Mesenchymal stem cell (in vitro differentiated cells and primary cell): ENCODE measurements at regions not wholly inside any gene's neighbourhood (a gene's known extent, or its start where the extent isn't known, plus 50 kb on each side); places are given as distances from the start of the nearest gene placed in this dataset.

ENCODE experiments used
- DNase-seq: peaks from one replicate; pipeline ENCODE4 v3.0.0-alpha.2; 2013
- H2AFZ ChIP-seq: one replicate; pipeline ENCODE4 v1.6.1; 2013; ENCODE audit warnings: low read depth, mild to moderate bottlenecking, control low read depth, inconsistent platforms, low read length, moderate library complexity
- H2AK5ac ChIP-seq: 2 replicates; pipeline ENCODE4 v1.6.1; 2013; ENCODE audit warnings: low read length, moderate library complexity, mild to moderate bottlenecking, inconsistent platforms; ENCODE audit not compliant: severe bottlenecking
- H2BK120ac ChIP-seq: one replicate; pipeline ENCODE4 v1.6.1; 2013; ENCODE audit warnings: low read depth, mild to moderate bottlenecking, inconsistent platforms, low read length, moderate library complexity
- H2BK12ac ChIP-seq, 2 experiments: one replicate each; pipeline ENCODE4 v1.6.1; 2013; ENCODE audit warnings: inconsistent platforms in 2 of 2, low read length in 2 of 2, mild to moderate bottlenecking in 2 of 2, moderate library complexity in 2 of 2, control low read depth in 1 of 2
- H2BK15ac ChIP-seq: one replicate; pipeline ENCODE4 v1.6.1; 2013; ENCODE audit warnings: mild to moderate bottlenecking, low read depth, inconsistent platforms; ENCODE audit not compliant: poor library complexity, severe bottlenecking
- H2BK5ac ChIP-seq: 2 replicates; pipeline ENCODE4 v1.6.1; 2013; ENCODE audit warnings: low read depth, mild to moderate bottlenecking, low read length, control low read depth, inconsistent platforms; ENCODE audit not compliant: poor library complexity, severe bottlenecking
- H3K14ac ChIP-seq, 2 experiments: one replicate each; pipeline ENCODE4 v1.6.1; 2013; ENCODE audit warnings: inconsistent platforms in 2 of 2, low read length in 2 of 2, control low read depth in 1 of 2, mild to moderate bottlenecking in 1 of 2, moderate library complexity in 1 of 2
- H3K18ac ChIP-seq, 2 experiments: one replicate each; pipeline ENCODE4 v1.6.1; 2013; ENCODE audit warnings: inconsistent platforms in 2 of 2, low read length in 2 of 2, control low read depth in 1 of 2, low read depth in 1 of 2, mild to moderate bottlenecking in 1 of 2
- H3K23ac ChIP-seq, 2 experiments: one replicate each; pipeline ENCODE4 v1.6.1; 2013; ENCODE audit warnings: inconsistent platforms in 2 of 2, low read length in 2 of 2, mild to moderate bottlenecking in 2 of 2, moderate library complexity in 2 of 2, control low read depth in 1 of 2
- H3K27ac ChIP-seq: 2 replicates; pipeline ENCODE4 v1.5.1; 2013; ENCODE audit warnings: mild to moderate bottlenecking, moderate library complexity, low read length, control low read depth, inconsistent platforms; ENCODE audit not compliant: poor library complexity, severe bottlenecking
- H3K27me3 ChIP-seq, 2 experiments: 2 replicates each; pipeline versions ENCODE4 v1.6.1 to v1.7.0; 2013; ENCODE audit warnings: low read length in 2 of 2, mild to moderate bottlenecking in 2 of 2, moderate library complexity in 2 of 2, control low read depth in 1 of 2, inconsistent platforms in 1 of 2; ENCODE audit not compliant: control insufficient read depth in 1 of 2, insufficient read depth in 1 of 2
- H3K36me3 ChIP-seq, 2 experiments: 2 replicates each; pipeline versions ENCODE4 v1.6.1 to v1.7.0; 2013; ENCODE audit warnings: low read length in 2 of 2, control low read depth in 1 of 2, inconsistent platforms in 1 of 2, low read depth in 1 of 2, mild to moderate bottlenecking in 1 of 2; ENCODE audit not compliant: insufficient read depth in 2 of 2, control insufficient read depth in 1 of 2
- H3K4ac ChIP-seq, 2 experiments: one replicate each; pipeline ENCODE4 v1.6.1; 2013; ENCODE audit warnings: inconsistent platforms in 2 of 2, low read length in 2 of 2, mild to moderate bottlenecking in 2 of 2, moderate library complexity in 2 of 2, control low read depth in 1 of 2, low read depth in 1 of 2
- H3K4me1 ChIP-seq: 2 replicates; pipeline ENCODE4 v1.6.1; 2013; ENCODE audit warnings: low read depth, low read length, control low read depth; ENCODE audit not compliant: control insufficient read depth, insufficient read depth
- H3K4me2 ChIP-seq: 2 replicates; pipeline ENCODE4 v1.6.1; 2013; ENCODE audit warnings: low read length, mild to moderate bottlenecking, inconsistent platforms; ENCODE audit not compliant: poor library complexity, severe bottlenecking
- H3K4me3 ChIP-seq, 2 experiments: 2 replicates each; pipeline versions ENCODE4 v1.5.1 to v1.7.0; 2013; ENCODE audit warnings: low read length in 2 of 2, mild to moderate bottlenecking in 2 of 2, control low read depth in 1 of 2, low read depth in 1 of 2; ENCODE audit not compliant: insufficient read depth in 1 of 2
- H3K79me1 ChIP-seq: replicated peaks from 2 replicates; pipeline ENCODE4 v1.6.1; 2013; ENCODE audit warnings: mild to moderate bottlenecking, control low read depth, low read length, inconsistent platforms; ENCODE audit not compliant: poor library complexity, severe bottlenecking
- H3K9ac ChIP-seq: 2 replicates; pipeline ENCODE4 v1.7.0; 2013; ENCODE audit warnings: mild to moderate bottlenecking, low read length, moderate library complexity
- H3K9me3 ChIP-seq: 2 replicates; pipeline ENCODE4 v1.7.0; 2013; ENCODE audit warnings: mild to moderate bottlenecking, low read length; ENCODE audit not compliant: control insufficient read depth
- H4K8ac ChIP-seq: one replicate; pipeline ENCODE4 v1.6.1; 2013; ENCODE audit warnings: inconsistent platforms, mild to moderate bottlenecking, low read length, moderate library complexity
- H4K91ac ChIP-seq: one replicate; pipeline ENCODE4 v1.6.1; 2013; ENCODE audit warnings: mild to moderate bottlenecking, low read length, inconsistent platforms
- WGBS: methylation state at CpG from one replicate; pipeline ENCODE4 v1.1.7; 2013; ENCODE audit warnings: mixed read lengths; 5-methylcytosine and 5-hydroxymethylcytosine counted together

DNA sequence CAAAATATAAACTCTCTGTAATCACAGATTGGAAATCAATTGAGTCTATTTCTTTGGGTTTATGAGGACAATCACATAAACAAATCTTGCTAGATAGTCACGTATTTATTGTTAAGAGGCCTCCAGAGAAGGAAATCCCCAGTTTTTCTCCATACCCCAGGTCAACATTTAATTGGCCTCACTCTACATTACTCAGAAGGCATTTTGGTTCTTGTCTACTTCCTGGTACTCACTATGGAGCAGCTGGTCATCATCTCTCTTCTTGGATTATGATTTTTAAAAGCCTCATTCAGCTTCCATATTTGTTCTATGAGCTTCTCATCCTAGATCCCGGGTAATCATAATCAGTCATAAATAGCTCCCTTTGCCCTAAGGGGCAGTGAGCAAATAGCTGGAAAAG, 81.6 kb upstream of the LNX1 start:
- no peak overlapping the region for H3K4me3 ChIP-seq
- WGBS, result 89% methylated on average over 1 of the region's 2 CpGs
- DNase-seq, result no peak
- H3K18ac ChIP-seq, result no peak overlapping the region
- H2AK5ac ChIP-seq, result no peak overlapping the region
- H3K27me3 ChIP-seq, result no peaks in the 10 kb centered on the region
- H3K79me1 ChIP-seq, result no peaks in the 10 kb centered on the region
- no peak overlapping the region for H2BK15ac ChIP-seq
- H2BK5ac ChIP-seq, result no peak overlapping the region
- no peak overlapping the region for H3K23ac ChIP-seq
- H3K4ac ChIP-seq, result no peak overlapping the region
- no peaks in the 10 kb centered on the region for H3K36me3 ChIP-seq
- no peak overlapping the region for H2AFZ ChIP-seq
- H3K27ac ChIP-seq, result no peak overlapping the region
- H4K8ac ChIP-seq, result no peak overlapping the region
- no peak overlapping the region for H2BK12ac ChIP-seq
- no peaks in the 10 kb centered on the region for H3K4me1 ChIP-seq
- H3K14ac ChIP-seq, result no peak overlapping the region
- H3K9me3 ChIP-seq, result peaks cover 5% of the 10 kb centered on the region
- H3K9ac ChIP-seq, result no peak overlapping the region
- no peak overlapping the region for H3K4me2 ChIP-seq
- H2BK120ac ChIP-seq, result no peak overlapping the region
- H4K91ac ChIP-seq, result no peak overlapping the region

DNA sequence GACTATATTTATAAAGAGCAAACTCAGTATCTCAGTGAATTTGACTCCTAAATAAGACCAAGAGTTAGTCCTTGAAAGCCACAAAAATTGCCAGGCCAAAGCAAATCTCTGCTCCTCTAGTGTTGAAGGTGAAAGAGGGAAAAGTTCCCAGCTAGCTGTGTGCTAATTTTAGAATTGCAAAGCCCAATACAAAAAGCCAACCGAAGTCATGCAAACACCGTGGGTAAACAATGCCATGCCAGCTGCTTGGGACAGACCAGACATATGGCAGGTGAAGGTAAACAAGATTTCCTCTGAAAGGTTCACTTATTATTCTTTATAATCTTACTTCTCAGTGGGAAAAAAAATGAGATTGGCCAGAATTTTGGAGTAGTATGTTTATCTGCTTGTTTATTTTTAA, 80.5 kb upstream of the LNX1 start:
- Histone ChIP-seq H3K18ac (no peak overlapping the region), H3K4me1 (no peaks in the 10 kb centered on the region), H4K91ac (no peak overlapping the region), H3K79me1 (no peaks in the 10 kb centered on the region), H3K9ac (no peak overlapping the region), H3K36me3 (no peaks in the 10 kb centered on the region), H3K4ac (no peak overlapping the region), H3K4me2 (no peak overlapping the region), H3K4me3 (no peak overlapping the region), H2BK5ac (no peak overlapping the region), H3K9me3 (peaks cover 5% of the 10 kb centered on the region), H3K27ac (no peak overlapping the region), H3K14ac (no peak overlapping the region), H3K27me3 (no peaks in the 10 kb centered on the region), H2AFZ (no peak overlapping the region), H3K23ac (no peak overlapping the region), H4K8ac (no peak overlapping the region), H2BK15ac (no peak overlapping the region), H2BK120ac (no peak overlapping the region), H2AK5ac (no peak overlapping the region), H2BK12ac (no peak overlapping the region)
- 64% methylated on average over 2 of the region's 2 CpGs for WGBS
- DNase-seq, result no peak

DNA sequence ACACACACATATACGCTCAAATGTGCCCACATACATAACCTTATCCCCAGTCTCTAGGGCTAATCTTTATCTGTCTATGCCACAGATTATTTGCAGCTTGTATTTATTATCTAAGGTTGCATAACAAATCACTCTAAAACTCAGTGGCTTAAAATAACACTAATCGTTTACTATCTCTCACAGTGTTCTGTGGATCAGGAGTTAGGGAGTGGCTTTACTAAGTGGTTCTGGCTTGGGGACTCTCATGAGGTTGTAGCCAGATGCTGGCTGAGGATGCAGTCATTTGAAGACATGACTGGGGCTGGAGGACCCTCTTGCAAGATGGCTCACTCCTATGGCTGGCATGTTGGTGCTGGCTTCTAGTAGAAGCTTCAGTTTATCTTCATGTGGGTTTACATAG, 68.5 kb upstream of the LNX1 start:
- no peak overlapping the region for H3K4me2 ChIP-seq
- no peaks in the 10 kb centered on the region for H3K79me1 ChIP-seq
- no peak overlapping the region for H4K91ac ChIP-seq
- H3K36me3 ChIP-seq, result no peaks in the 10 kb centered on the region
- no peaks in the 10 kb centered on the region for H3K4me1 ChIP-seq
- no peaks in the 10 kb centered on the region for H3K27me3 ChIP-seq
- H3K27ac ChIP-seq, result no peak overlapping the region
- peak overlapping the region; percentile 28 to 78 for H2BK12ac ChIP-seq
- no peak overlapping the region for H3K4me3 ChIP-seq
- H3K9me3 ChIP-seq, result no peaks in the 10 kb centered on the region
- H2BK120ac ChIP-seq, result no peak overlapping the region
- WGBS, result 40% methylated on average over 1 of the region's 2 CpGs
- peak overlapping the region; percentile 54 to 57 for H3K18ac ChIP-seq
- no peak overlapping the region for H3K4ac ChIP-seq
- H2BK5ac ChIP-seq, result no peak overlapping the region
- H3K23ac ChIP-seq, result no peak overlapping the region
- no peak overlapping the region for H4K8ac ChIP-seq
- no peak for DNase-seq
- no peak overlapping the region for H3K14ac ChIP-seq
- no peak overlapping the region for H2AK5ac ChIP-seq
- no peak overlapping the region for H2AFZ ChIP-seq
- H3K9ac ChIP-seq, result no peak overlapping the region
- H2BK15ac ChIP-seq, result no peak overlapping the region

DNA sequence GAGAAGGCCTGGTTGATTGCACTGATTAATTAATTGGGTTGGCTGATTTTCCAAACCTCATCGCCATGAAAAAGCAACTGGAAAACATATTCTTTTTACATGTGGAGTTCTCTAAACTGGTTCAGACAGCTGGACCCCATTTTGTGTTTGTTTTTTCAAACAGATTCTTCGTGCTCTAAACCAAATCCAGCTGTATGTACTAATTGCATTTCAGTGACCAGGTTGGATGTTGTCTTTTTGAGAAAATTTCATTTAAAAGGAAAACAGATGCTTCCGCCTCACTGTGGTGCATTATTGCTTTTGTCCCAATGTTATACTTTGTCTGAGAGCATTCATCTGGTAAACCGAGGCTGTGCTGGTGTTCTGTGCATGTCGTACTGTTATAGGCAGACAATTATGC, 67.8 kb upstream of the LNX1 start:
- Histone ChIP-seq H2BK15ac (no peak overlapping the region), H2BK120ac (no peak overlapping the region), H3K23ac (no peak overlapping the region)

More for the DNA sequence above, 67.8 kb upstream of the LNX1 start:
- H3K27me3 ChIP-seq, result no peaks in the 10 kb centered on the region
- no peak overlapping the region for H3K4me2 ChIP-seq
- no peak overlapping the region for H3K9ac ChIP-seq
- H2AK5ac ChIP-seq, result no peak overlapping the region
- no peak overlapping the region for H3K27ac ChIP-seq
- no peak overlapping the region for H2BK5ac ChIP-seq
- H3K4me3 ChIP-seq, result no peak overlapping the region
- no peak overlapping the region for H3K14ac ChIP-seq
- no peak overlapping the region for H2AFZ ChIP-seq
- H4K91ac ChIP-seq, result no peak overlapping the region
- no peaks in the 10 kb centered on the region for H3K79me1 ChIP-seq
- no peaks in the 10 kb centered on the region for H3K36me3 ChIP-seq
- DNase-seq, result no peak
- no peak overlapping the region for H2BK12ac ChIP-seq
- no peaks in the 10 kb centered on the region for H3K4me1 ChIP-seq
- H3K18ac ChIP-seq, result peak overlapping the region in 1 of 2 experiments; percentile 18
- WGBS, result 95% methylated on average over 5 of the region's 5 CpGs
- H4K8ac ChIP-seq, result no peak overlapping the region
- no peak overlapping the region for H3K4ac ChIP-seq
- no peaks in the 10 kb centered on the region for H3K9me3 ChIP-seq
